RWPE1 (cell line): ENCODE measurements at regions not wholly inside any gene's neighbourhood (a gene's known extent, or its start where the extent isn't known, plus 50 kb on each side); places are given as distances from the start of the nearest gene placed in this dataset.

Experiments used
- CTCF ChIA-PET: fragments of 350-600 bp; sonication (Branson Sonifier 250); formaldehyde crosslinking; extraction: SDS; loops from one replicate; lab custom pipeline; 2021; lab: Yijun Ruan, JAX
- POLR2A ChIA-PET: fragments of 400-600 bp; formaldehyde crosslinking; extraction: SDS; loops from one replicate; lab custom pipeline; 2020; ENCODE audit warnings: antibody characterized with exemption; ENCODE audit not compliant: low non-redundant PET; lab: Yijun Ruan, JAX
- DNase-seq: peaks from one replicate; pipeline ENCODE4 v3.0.0; 2012; ENCODE audit warnings: low spot score
- H3K27ac ChIP-seq: fragments of 450-650 bp; 2 replicates; pipeline ENCODE4 v1.5.1; 2017
- TF ChIP-seq, protein P1 (sequence below): fragments of 450-650 bp; conservative IDR thresholded peaks from 2 replicates; pipeline ENCODE4 v1.5.1; 2017; ENCODE audit warnings: low read depth, mild to moderate bottlenecking

GRCh38 chr6:3928111-3928510 lies 78.9 kb downstream of the FAM50B start:
- TF ChIP-seq, protein P1, sequence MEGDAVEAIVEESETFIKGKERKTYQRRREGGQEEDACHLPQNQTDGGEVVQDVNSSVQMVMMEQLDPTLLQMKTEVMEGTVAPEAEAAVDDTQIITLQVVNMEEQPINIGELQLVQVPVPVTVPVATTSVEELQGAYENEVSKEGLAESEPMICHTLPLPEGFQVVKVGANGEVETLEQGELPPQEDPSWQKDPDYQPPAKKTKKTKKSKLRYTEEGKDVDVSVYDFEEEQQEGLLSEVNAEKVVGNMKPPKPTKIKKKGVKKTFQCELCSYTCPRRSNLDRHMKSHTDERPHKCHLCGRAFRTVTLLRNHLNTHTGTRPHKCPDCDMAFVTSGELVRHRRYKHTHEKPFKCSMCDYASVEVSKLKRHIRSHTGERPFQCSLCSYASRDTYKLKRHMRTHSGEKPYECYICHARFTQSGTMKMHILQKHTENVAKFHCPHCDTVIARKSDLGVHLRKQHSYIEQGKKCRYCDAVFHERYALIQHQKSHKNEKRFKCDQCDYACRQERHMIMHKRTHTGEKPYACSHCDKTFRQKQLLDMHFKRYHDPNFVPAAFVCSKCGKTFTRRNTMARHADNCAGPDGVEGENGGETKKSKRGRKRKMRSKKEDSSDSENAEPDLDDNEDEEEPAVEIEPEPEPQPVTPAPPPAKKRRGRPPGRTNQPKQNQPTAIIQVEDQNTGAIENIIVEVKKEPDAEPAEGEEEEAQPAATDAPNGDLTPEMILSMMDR: no peak
- ChIA-PET POLR2A (no interaction called here), CTCF (no interaction called here)
- no peak for DNase-seq
- H3K27ac ChIP-seq: no peak overlapping the region

GRCh38 chr6:3929281-3929798 lies 80.2 kb downstream of the FAM50B start:
- DNase-seq: no peak
- POLR2A ChIA-PET: no interaction called here
- TF ChIP-seq, protein P1: no peak
- CTCF ChIA-PET: interaction anchor here (0.6 kb wide), 1 partner anchor 89 kb away, joined by 3 read pairs; no protein-coding TSS in a partner anchor
- H3K27ac ChIP-seq: no peak overlapping the region

- TF ChIP-seq, protein P1: no peak
- no peak for DNase-seq
- POLR2A ChIA-PET: no interaction called here
- CTCF ChIA-PET: interaction anchor here (0.5 to 0.7 kb wide), 2 partner anchors 51 to 114 kb away, joined by 3 to 6 read pairs; no protein-coding TSS in a partner anchor
- H3K27ac ChIP-seq: no peak overlapping the region
Observed at GRCh38 chr6:3937438-3937837, 88.3 kb downstream of the FAM50B start.

DNA sequence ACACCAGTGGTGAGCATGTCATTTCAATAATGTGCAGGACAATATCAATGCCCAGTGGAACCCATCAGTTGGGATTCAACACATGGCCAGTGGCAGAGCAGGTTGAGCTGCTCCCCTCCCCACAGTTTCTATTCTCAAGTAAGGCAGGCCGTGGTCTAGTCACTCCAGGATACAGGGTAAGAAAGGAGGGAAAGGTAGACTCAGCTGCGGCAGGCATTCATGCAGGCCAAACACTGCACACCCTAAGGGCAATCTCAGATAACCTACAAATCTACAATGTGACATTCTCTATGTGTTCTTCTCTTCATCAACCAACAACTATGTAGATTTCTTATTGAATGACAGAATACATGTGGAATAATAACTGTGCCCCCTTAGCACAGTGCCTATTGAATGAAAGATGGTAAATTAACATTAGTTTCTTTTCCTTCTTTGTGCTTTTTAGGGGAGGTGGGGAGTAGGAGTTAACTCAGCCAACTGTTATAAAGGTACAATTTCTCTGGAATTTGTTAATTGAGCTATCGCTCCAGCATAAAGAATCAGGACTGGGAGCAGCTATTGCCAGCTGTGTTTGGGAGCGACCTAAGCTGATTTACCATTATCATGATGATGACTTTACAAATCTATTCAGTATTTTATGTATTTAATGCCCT lies 89.7 kb downstream of the FAM50B start:
- TF ChIP-seq, protein P1: no peak
- POLR2A ChIA-PET: no interaction called here
- CTCF ChIA-PET: interaction anchor here (0.9 kb wide), 1 partner anchor 89 kb away, joined by 4 read pairs; the partner anchor contains the start of gene FAM50B
- DNase-seq: no peak
- no peak overlapping the region for H3K27ac ChIP-seq

DNA sequence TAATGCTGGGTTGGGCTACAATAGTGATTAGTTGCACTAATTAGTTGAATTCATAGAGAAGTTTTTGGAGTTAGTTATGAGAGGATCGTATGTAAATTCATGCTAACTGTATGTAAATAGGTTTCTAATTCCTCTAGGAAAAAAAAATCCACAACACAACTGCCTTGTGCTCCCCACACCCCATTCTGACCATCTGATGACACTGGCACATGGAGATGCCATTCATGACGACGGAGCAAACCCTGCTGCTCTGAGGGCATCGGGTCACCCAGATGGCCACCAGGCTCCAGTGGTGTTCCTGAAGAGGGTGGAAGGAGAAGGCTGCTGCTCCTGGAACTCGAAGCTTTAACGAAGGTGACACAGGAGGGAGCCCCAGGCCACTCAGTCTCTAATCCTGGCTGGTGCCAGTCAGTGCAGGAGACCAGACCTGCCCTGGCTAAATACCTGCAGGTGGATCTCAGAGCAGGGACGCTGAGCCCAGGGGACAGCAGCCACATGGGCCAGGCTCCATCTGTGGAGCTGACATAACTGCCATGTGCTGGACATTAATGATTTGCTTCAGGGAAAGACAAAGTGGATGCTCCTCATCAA lies 90.3 kb downstream of the FAM50B start:
- CTCF ChIA-PET: interaction anchor here (0.9 kb wide), 1 partner anchor 90 kb away, joined by 4 read pairs; the partner anchor contains the start of gene FAM50B
- no peak for DNase-seq
- POLR2A ChIA-PET: no interaction called here
- TF ChIP-seq, protein P1: no peak
- H3K27ac ChIP-seq: no peak overlapping the region

DNA sequence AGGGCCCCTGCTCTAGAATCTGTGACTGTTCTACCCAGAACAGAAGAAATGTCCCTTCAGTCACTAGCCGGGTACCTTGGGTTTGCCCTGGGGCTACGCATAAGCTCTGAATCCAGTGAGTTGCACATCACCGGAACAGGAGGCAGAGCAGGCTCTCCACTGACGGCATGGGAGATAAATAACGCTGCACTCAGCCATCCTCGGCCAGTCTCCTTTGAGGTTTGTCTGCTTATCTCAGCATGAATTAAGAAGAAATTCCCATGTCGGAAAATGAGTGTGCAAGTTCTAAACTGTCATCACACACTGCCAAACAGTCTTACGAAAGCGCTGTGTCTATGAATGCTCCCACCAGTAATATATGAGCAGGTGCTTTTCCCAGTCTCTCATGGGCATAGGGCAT lies 90.8 kb downstream of the FAM50B start:
- no peak overlapping the region for H3K27ac ChIP-seq

More for the DNA sequence above, 90.8 kb downstream of the FAM50B start:
- ChIA-PET CTCF (no interaction called here), POLR2A (no interaction called here)
- DNase-seq: no peak
- TF ChIP-seq, protein P1: no peak
